Omental fat pad (tissue), 3 donors: ENCODE measurements at regions not wholly inside any gene's neighbourhood (a gene's known extent, or its start where the extent isn't known, plus 50 kb on each side); places are given as distances from the start of the nearest gene placed in this dataset.

ENCODE experiments used
- ATAC-seq: fragments of 150-250 bp; one replicate; pipeline ENCODE4 v1.9.1; 2016; ENCODE audit warnings: mild to moderate bottlenecking, moderate library complexity; ENCODE audit not compliant: low FRiP score
- DNase-seq: peaks from one replicate; pipeline ENCODE4 v3.0.0-alpha.2; 2019; ENCODE audit warnings: low spot score
- CTCF ChIP-seq, 3 donors: fragments of 450-650 bp; IDR thresholded peaks; one replicate each; pipeline ENCODE4 v1.5.1; 2016 to 2017; ENCODE audit warnings: antibody characterized with exemption in 3 of 3, mild to moderate bottlenecking in 3 of 3, moderate library complexity in 2 of 3

DNA sequence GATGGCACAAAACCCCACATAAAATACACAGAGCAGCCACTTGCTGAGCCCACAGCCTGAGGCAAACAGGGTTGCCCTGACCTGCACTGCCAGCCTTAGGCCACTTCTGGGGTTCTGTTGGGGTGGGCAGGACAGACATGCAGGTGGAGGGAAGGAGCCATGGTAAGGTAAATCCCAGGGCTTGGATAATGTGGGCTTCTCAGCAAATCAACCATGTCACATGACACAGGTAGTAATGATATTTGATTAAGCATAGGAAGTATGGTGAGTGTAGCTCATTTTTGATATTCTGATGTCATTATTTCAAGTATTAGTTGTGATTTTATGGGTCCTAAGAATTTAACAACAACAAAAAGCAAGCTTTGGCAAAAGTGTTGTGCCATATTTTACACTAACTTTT lies 124.6 kb downstream of the FOXA2 start:
- ATAC-seq (no peak), DNase-seq (no peak)
- no peak for TF ChIP-seq CTCF (IDR thresholded peaks at IDR 0.05)

DNA sequence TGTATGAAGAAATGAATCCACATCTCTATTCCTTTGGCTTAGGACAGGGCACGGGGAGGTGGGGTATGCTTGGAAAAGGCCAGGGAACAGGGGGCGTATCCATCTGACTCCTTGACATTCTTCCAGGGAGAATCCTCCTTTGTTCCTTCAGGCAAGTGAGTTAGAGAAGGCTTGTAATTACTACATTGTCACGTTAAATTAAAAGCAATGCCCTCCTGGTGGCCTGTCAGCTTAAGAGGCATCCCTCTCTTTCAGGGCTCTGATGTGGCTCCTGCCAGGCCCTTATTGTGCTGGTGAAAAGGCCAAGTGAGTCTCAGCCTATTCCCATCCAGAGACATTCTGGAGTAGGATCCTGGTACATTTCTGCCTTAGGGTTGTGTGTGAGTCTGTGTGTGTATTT lies 128.3 kb downstream of the FOXA2 start:
- TF ChIP-seq CTCF (IDR thresholded peaks at IDR 0.05) = no peak
- no peak for ATAC-seq
- DNase-seq = no peak

DNA sequence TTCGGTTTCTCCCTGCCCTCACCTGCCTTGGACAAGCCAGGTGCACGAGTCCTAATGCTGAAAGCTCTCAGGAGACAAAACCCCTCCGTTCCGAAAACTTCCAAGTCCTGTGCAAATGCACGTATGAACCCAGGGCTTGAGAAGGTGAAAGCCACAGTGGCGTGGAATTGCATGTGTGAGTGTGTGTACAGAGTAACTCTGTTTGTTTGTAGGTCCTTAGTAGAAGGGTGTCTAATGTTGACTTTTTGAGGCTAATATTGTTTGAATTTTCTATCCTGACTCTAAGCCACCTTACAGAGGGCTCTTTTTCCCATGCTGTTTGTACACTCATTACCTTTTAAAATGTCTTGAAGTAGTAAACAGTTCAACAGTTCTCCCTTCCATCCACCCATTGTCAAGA lies 129.1 kb downstream of the FOXA2 start:
- TF ChIP-seq CTCF (IDR thresholded peaks at IDR 0.05) = no peak
- DNase-seq = no peak
- ATAC-seq = no peak

- DNase-seq (no peak), ATAC-seq (no peak)
- TF ChIP-seq CTCF (IDR thresholded peaks at IDR 0.05) = peak in 1 of 3 donors; percentile 30
Measured at GRCh38 chr20:22453244-22454080, 130.9 kb downstream of the FOXA2 start.

GRCh38 chr20:22452442-22453011 lies 131.8 kb downstream of the FOXA2 start:
- no peak for DNase-seq
- no peak for ATAC-seq
- TF ChIP-seq CTCF (IDR thresholded peaks at IDR 0.05) = no peak

GRCh38 chr20:22450537-22450936 lies 133.8 kb downstream of the FOXA2 start:
- no peak for DNase-seq
- TF ChIP-seq CTCF (IDR thresholded peaks at IDR 0.05) = no peak
- no peak for ATAC-seq
